HepG2 (cell line): ENCODE measurements at regions not wholly inside any gene's neighbourhood (a gene's known extent, or its start where the extent isn't known, plus 50 kb on each side); places are given as distances from the start of the nearest gene placed in this dataset.

Source experiments
- ATAC-seq: fragments of 200-7000 bp; cut with Tn5 transposase; 3 replicates; pipeline ENCODE4 v1.9.1; 2020; ENCODE audit warnings: mild to moderate bottlenecking, moderate library complexity
- BruUV-seq: library from RNA; stranded (reverse); fragments of 400-500 nt; replicated peaks from 2 replicates; lab custom pipeline; 2021; lab: Mats Ljungman, UMichigan
- CTCF ChIA-PET: fragments of 300-600 bp; formaldehyde crosslinking; extraction: SDS; loops from one replicate; lab custom pipeline; 2021; ENCODE audit warnings: low total read pairs, inconsistent platforms, low intra/inter-chr PET ratio; lab: Yijun Ruan, JAX
- POLR2A ChIA-PET: fragments of 350-600 bp; sonication (Branson Sonifier 250); formaldehyde crosslinking; loops from one replicate; lab custom pipeline; 2020; ENCODE audit warnings: antibody characterized with exemption, inconsistent platforms; lab: Yijun Ruan, JAX
- DNase-seq: peaks from one replicate; pipeline ENCODE4 v3.0.0-alpha.2; 2015; ENCODE audit warnings: low spot score
- FAIRE-seq: peaks from 3 replicates; lab custom pipeline; 2011; peaks lifted over from hg19 to GRCh38; lab: Jason Lieb, UNC
- H2AFZ ChIP-seq: one replicate; pipeline ENCODE4 v1.6.1; 2011; ENCODE audit warnings: low read length, inconsistent platforms
- H3K27ac ChIP-seq: fragments of 300-600 bp; 3 replicates; pipeline ENCODE4 v1.8.0; 2011; ENCODE audit warnings: mixed run types, mild to moderate bottlenecking, mixed read lengths, low read length, inconsistent platforms; ENCODE audit not compliant: insufficient read depth; ENCODE audit errors: extremely low read length
- H3K27me3 ChIP-seq, 2 experiments: fragments of 200-600 bp in 1 of 2; 2 replicates in 1 of 2; 3 replicates in 1 of 2; pipeline versions ENCODE4 v1.6.0 to v1.8.0; 2011; ENCODE audit warnings: low read length in 2 of 2, mild to moderate bottlenecking in 2 of 2, moderate library complexity in 2 of 2, inconsistent platforms in 1 of 2; ENCODE audit not compliant: insufficient read depth in 2 of 2, control insufficient read depth in 1 of 2
- H3K36me3 ChIP-seq, 2 experiments: fragments of 200-600 bp in 1 of 2; replicated peaks in 1 of 2; 2 replicates in 1 of 2; 3 replicates in 1 of 2; pipeline versions ENCODE4 v1.5.1 to v1.8.0; 2011; ENCODE audit warnings: low read length in 2 of 2, inconsistent platforms in 1 of 2; ENCODE audit not compliant: insufficient read depth in 2 of 2, control insufficient read depth in 1 of 2
- H3K4me1 ChIP-seq: 2 replicates; pipeline ENCODE4 v1.5.1; 2012; ENCODE audit warnings: low read length, inconsistent platforms; ENCODE audit not compliant: insufficient read depth
- H3K4me2 ChIP-seq: 2 replicates; pipeline ENCODE4 v1.6.0; 2011; ENCODE audit warnings: low read depth, low read length, inconsistent platforms
- H3K4me3 ChIP-seq, 3 experiments: fragments of 200-600 bp in 1 of 3; sonication (generic), shearing (Covaris generic) in 1 of 3; replicated peaks in 1 of 3; 2 replicates each; pipeline ENCODE4 v1.5.1; 2011 to 2016; ENCODE audit warnings: low read length in 3 of 3, inconsistent platforms in 2 of 3, low read depth in 2 of 3, mild to moderate bottlenecking in 2 of 3, control low read depth in 1 of 3, mixed read lengths in 1 of 3; ENCODE audit not compliant: insufficient read depth in 1 of 3
- H3K79me2 ChIP-seq: one replicate; pipeline ENCODE4 v1.6.1; 2011; ENCODE audit warnings: low read length, inconsistent platforms; ENCODE audit not compliant: insufficient read depth
- H3K9ac ChIP-seq: 2 replicates; pipeline ENCODE4 v1.6.0; 2011; ENCODE audit warnings: mild to moderate bottlenecking, low read depth, low read length, inconsistent platforms; ENCODE audit not compliant: insufficient read depth
- H3K9me3 ChIP-seq: 2 replicates; pipeline ENCODE4 v1.5.1; 2012; ENCODE audit warnings: mild to moderate bottlenecking, low read length
- H4K20me1 ChIP-seq: 2 replicates; pipeline ENCODE4 v1.6.0; 2011; ENCODE audit warnings: inconsistent platforms, mild to moderate bottlenecking, low read length, moderate library complexity; ENCODE audit not compliant: insufficient read depth
- CHD4 ChIP-seq: fragments of 200-600 bp; sonication (generic); IDR thresholded peaks from 2 replicates; pipeline ENCODE4 v1.7.0; 2017; ENCODE audit warnings: mild to moderate bottlenecking, low read length, borderline replicate concordance
- HDAC6 ChIP-seq: fragments of 200-600 bp; sonication (generic); IDR thresholded peaks from 2 replicates; pipeline ENCODE4 v1.7.0; 2017; ENCODE audit warnings: mild to moderate bottlenecking, antibody characterized with exemption, low read length, low read depth
- HNRNPH1 ChIP-seq: fragments of 200-400 bp; formaldehyde crosslinking; optimal IDR thresholded peaks from 2 replicates; pipeline ENCODE3; 2017; ENCODE audit warnings: mild to moderate bottlenecking, low read depth, low read length
- HNRNPK ChIP-seq: fragments of 200-400 bp; formaldehyde crosslinking; IDR thresholded peaks from 2 replicates; pipeline ENCODE4 v1.6.1; 2018; ENCODE audit warnings: low read length, low read depth, moderate library complexity, mild to moderate bottlenecking; ENCODE audit not compliant: poor library complexity, severe bottlenecking
- MXD3 ChIP-seq: IDR thresholded peaks from 2 replicates; pipeline ENCODE4 v1.6.1; 2016; ENCODE audit warnings: mild to moderate bottlenecking, missing biosample characterization, missing genetic modification reagents
- NR2F6 ChIP-seq, 2 experiments: IDR thresholded peaks; 2 replicates each; pipeline ENCODE4 v1.6.1; 2016; ENCODE audit warnings: antibody characterized with exemption in 1 of 2, mild to moderate bottlenecking in 1 of 2
- ONECUT2 ChIP-seq: sonication (generic); formaldehyde crosslinking; IDR thresholded peaks from 2 replicates; pipeline ENCODE4 v1.4.0; 2020; ENCODE audit warnings: missing genetic modification reagents
- TFDP1 ChIP-seq: IDR thresholded peaks from 2 replicates; pipeline ENCODE4 v1.6.1; 2016; ENCODE audit warnings: missing compliant biosample characterization, missing genetic modification reagents, borderline replicate concordance
- TSC22D2 ChIP-seq: sonication (generic); formaldehyde crosslinking; IDR thresholded peaks from 2 replicates; pipeline ENCODE4 v1.5.1; 2020; ENCODE audit warnings: missing genetic modification reagents, mild to moderate bottlenecking, borderline replicate concordance
- ZFP41 ChIP-seq: sonication (generic); formaldehyde crosslinking; IDR thresholded peaks from 2 replicates; pipeline ENCODE4 v1.4.0; 2020; ENCODE audit warnings: mild to moderate bottlenecking, missing genetic modification reagents, borderline replicate concordance
- ZFP82 ChIP-seq: sonication (generic); formaldehyde crosslinking; IDR thresholded peaks from 2 replicates; pipeline ENCODE4 v1.5.1; 2020; ENCODE audit warnings: mild to moderate bottlenecking, missing genetic modification reagents, borderline replicate concordance
- ZNF124 ChIP-seq: sonication (generic); formaldehyde crosslinking; IDR thresholded peaks from 2 replicates; pipeline ENCODE4 v1.4.0; 2020; ENCODE audit warnings: missing genetic modification reagents
- ZNF225 ChIP-seq: sonication (generic); formaldehyde crosslinking; IDR thresholded peaks from 2 replicates; pipeline ENCODE4 v1.4.0; 2020; ENCODE audit warnings: mild to moderate bottlenecking, missing genetic modification reagents
- ZNF230 ChIP-seq: sonication (generic); formaldehyde crosslinking; IDR thresholded peaks from 2 replicates; pipeline ENCODE4 v1.4.0; 2020; ENCODE audit warnings: mild to moderate bottlenecking, missing genetic modification reagents
- ZNF549 ChIP-seq: sonication (generic); formaldehyde crosslinking; IDR thresholded peaks from 2 replicates; pipeline ENCODE4 v1.5.0; 2020; ENCODE audit warnings: missing genetic modification reagents
- ZNF746 ChIP-seq: sonication (generic); formaldehyde crosslinking; IDR thresholded peaks from 2 replicates; pipeline ENCODE4 v1.8.0; 2022; ENCODE audit warnings: mild to moderate bottlenecking, missing genetic modification reagents
- ZNF83 ChIP-seq: sonication (generic); formaldehyde crosslinking; IDR thresholded peaks from 2 replicates; pipeline ENCODE4 v1.4.0; 2020; ENCODE audit warnings: missing genetic modification reagents, mild to moderate bottlenecking, borderline replicate concordance
- WGBS: methylation state at CpG from one replicate; pipeline ENCODE4 v1.1.6; 2017; ENCODE audit warnings: low lambda C conversion rate; 5-methylcytosine and 5-hydroxymethylcytosine counted together
- in situ Hi-C: cut with HindIII; loops from 2 replicates; pipeline ENCODE4 v1.10.0; 2017; ENCODE audit warnings: low pct_unique_long_range_greater_than_20kb; ENCODE audit not compliant: extremely low pct_ligation_motif_present
- intact Hi-C: fragments of 100-400 bp; cut with micrococcal nuclease; formaldehyde crosslinking; loops from one replicate; pipeline ENCODE4 v1.10.0; 2022; ENCODE audit not compliant: unreplicated experiment

GRCh38 chr17:27977751-27978688 lies 64.5 kb upstream of the NLK start:
- Histone ChIP-seq H3K4me2 (no peak overlapping the region), H2AFZ (no peak overlapping the region)
- ATAC-seq = no peak

GRCh38 chr17:27978689-27979175 lies 63.7 kb upstream of the NLK start:
- Histone ChIP-seq H3K4me2 (no peak overlapping the region), H3K27ac (no peak overlapping the region), H4K20me1 (no peaks in the 10 kb centered on the region), H3K36me3 (no peaks in the 10 kb centered on the region), H3K4me1 (peaks cover 7% of the 10 kb centered on the region), H3K4me3 (no peak overlapping the region), H3K27me3 (no peaks in the 10 kb centered on the region; a peak in 1 of 5 replicates), H3K79me2 (no peaks in the 10 kb centered on the region), H3K9me3 (no peaks in the 10 kb centered on the region), H3K9ac (no peak overlapping the region), H2AFZ (no peak overlapping the region)
- DNase-seq (no peak), ATAC-seq (no peak), FAIRE-seq (no peak)
- ChIA-PET CTCF (no interaction called here), POLR2A (no interaction called here)
- in situ Hi-C loops (no loop called here), intact Hi-C loops (no loop called here)
- TF ChIP-seq ZNF746 (CRISPR knock-in tag) = no peak
- no peak for TF ChIP-seq HDAC6
- TF ChIP-seq ZNF230 = no peak
- no peak for TF ChIP-seq NR2F6 (IDR thresholded peaks at IDR 0.05)
- TF ChIP-seq NR2F6 (CRISPR knock-in tag; IDR thresholded peaks at IDR 0.05) = no peak
- TF ChIP-seq HNRNPH1 = no peak
- TF ChIP-seq ZFP41 (CRISPR knock-in tag) = no peak
- TF ChIP-seq ZFP82 (CRISPR knock-in tag) = no peak
- no peak for TF ChIP-seq CHD4
- TF ChIP-seq TSC22D2 (CRISPR knock-in tag) = no peak
- no peak for TF ChIP-seq TFDP1 (CRISPR knock-in tag)
- BruUV-seq = no TSS peak
- 15% methylated on average over 5 of the region's 5 CpGs for WGBS

More at GRCh38 chr17:27977751-27978688, 64.5 kb upstream of the NLK start:
- H3K4me1 ChIP-seq = peaks cover 7% of the 10 kb centered on the region
- H3K9ac ChIP-seq = no peak overlapping the region
- H3K27me3 ChIP-seq = no peaks in the 10 kb centered on the region
- in situ Hi-C loops = no loop called here
- H3K79me2 ChIP-seq = no peaks in the 10 kb centered on the region
- no peak overlapping the region for H3K27ac ChIP-seq
- intact Hi-C loops = no loop called here
- no peak for DNase-seq
- H3K36me3 ChIP-seq = no peaks in the 10 kb centered on the region
- BruUV-seq = no TSS peak
- H3K9me3 ChIP-seq = no peaks in the 10 kb centered on the region
- ChIA-PET CTCF (no interaction called here), POLR2A (no interaction called here)
- 9% methylated on average over 4 of the region's 5 CpGs for WGBS
- no peak overlapping the region for H3K4me3 ChIP-seq
- no peak for FAIRE-seq
- no peaks in the 10 kb centered on the region for H4K20me1 ChIP-seq
- TF ChIP-seq MXD3 (no peak), ZNF83 (CRISPR knock-in tag) (no peak), ONECUT2 (no peak), ZNF549 (CRISPR knock-in tag) (no peak), ZNF124 (CRISPR knock-in tag) (no peak), ZNF225 (no peak), HNRNPK (no peak)
